ENCODE measurements at regions not wholly inside any gene's neighbourhood (a gene's known extent, or its start where the extent isn't known, plus 50 kb on each side); places are given as distances from the start of the nearest gene placed in this dataset.

GRCh38 chr5:19322716-19323485 lies 665.1 kb downstream of the CDH18 start:
- no peak for TF ChIP-seq CTCF (IDR thresholded peaks at IDR 0.05; ENCODE audit: low read depth, low read length)
- H3K36me3 ChIP-seq, result no peaks in the 10 kb centered on the region
- H3K9me3 ChIP-seq, result no peaks in the 10 kb centered on the region
- H3K4me1 ChIP-seq, result no peaks in the 10 kb centered on the region; the same call in 1 of the 2 replicates
- no peaks in the 10 kb centered on the region for H3K27me3 ChIP-seq
- DNase-seq, result peak; percentile 45
- H3K4me3 ChIP-seq (ENCODE audit: low read depth, low read length), result no peak overlapping the region

GRCh38 chr5:19334278-19334677 lies 653.7 kb downstream of the CDH18 start:
- no peaks in the 10 kb centered on the region for H3K9me3 ChIP-seq
- no peak overlapping the region for H3K4me3 ChIP-seq (ENCODE audit: low read depth, low read length)
- H3K4me1 ChIP-seq, result no peaks in the 10 kb centered on the region
- no peak for TF ChIP-seq CTCF (IDR thresholded peaks at IDR 0.05; ENCODE audit: low read depth, low read length)
- DNase-seq, result no peak
- H3K27me3 ChIP-seq, result no peaks in the 10 kb centered on the region
- H3K36me3 ChIP-seq, result no peaks in the 10 kb centered on the region

- Histone ChIP-seq H3K9me3 (no peaks in the 10 kb centered on the region), H3K4me1 (no peaks in the 10 kb centered on the region), H3K27me3 (no peaks in the 10 kb centered on the region), H3K36me3 (no peaks in the 10 kb centered on the region), H3K4me3 (ENCODE audit: low read depth, low read length) (no peak overlapping the region)
- no peak for TF ChIP-seq CTCF (IDR thresholded peaks at IDR 0.05; ENCODE audit: low read depth, low read length)
- DNase-seq, result no peak
These were observed 645.1 kb downstream of the CDH18 start for GRCh38 chr5:19342942-19343341.

GRCh38 chr5:19352120-19352519 lies 635.9 kb downstream of the CDH18 start:
- no peaks in the 10 kb centered on the region for H3K4me1 ChIP-seq
- DNase-seq, result no peak
- no peaks in the 10 kb centered on the region for H3K27me3 ChIP-seq
- H3K4me3 ChIP-seq (ENCODE audit: low read depth, low read length), result no peak overlapping the region
- no peak for TF ChIP-seq CTCF (IDR thresholded peaks at IDR 0.05; ENCODE audit: low read depth, low read length)
- H3K36me3 ChIP-seq, result no peaks in the 10 kb centered on the region
- H3K9me3 ChIP-seq, result no peaks in the 10 kb centered on the region

GRCh38 chr5:19369048-19369447 lies 619.0 kb downstream of the CDH18 start:
- Histone ChIP-seq H3K4me3 (ENCODE audit: low read depth, low read length) (no peak overlapping the region), H3K4me1 (no peaks in the 10 kb centered on the region), H3K9me3 (no peaks in the 10 kb centered on the region), H3K27me3 (no peaks in the 10 kb centered on the region), H3K36me3 (no peaks in the 10 kb centered on the region)
- no peak for TF ChIP-seq CTCF (IDR thresholded peaks at IDR 0.05; ENCODE audit: low read depth, low read length)
- DNase-seq, result no peak

GRCh38 chr5:19369561-19369960 lies 618.4 kb downstream of the CDH18 start:
- H3K9me3 ChIP-seq, result no peaks in the 10 kb centered on the region
- no peak for DNase-seq
- H3K4me3 ChIP-seq (ENCODE audit: low read depth, low read length), result no peak overlapping the region
- no peak for TF ChIP-seq CTCF (IDR thresholded peaks at IDR 0.05; ENCODE audit: low read depth, low read length)
- H3K27me3 ChIP-seq, result no peaks in the 10 kb centered on the region
- H3K36me3 ChIP-seq, result no peaks in the 10 kb centered on the region
- no peaks in the 10 kb centered on the region for H3K4me1 ChIP-seq
